Ovary (tissue), 3 donors: ENCODE measurements at regions not wholly inside any gene's neighbourhood (a gene's known extent, or its start where the extent isn't known, plus 50 kb on each side); places are given as distances from the start of the nearest gene placed in this dataset.

Source experiments
- CTCF ChIP-seq, 3 donors: fragments of 450-650 bp in 2 of 3; fragments of 200-600 bp in 1 of 3; IDR thresholded peaks; one replicate each; pipeline versions ENCODE4 v1.5.1 to v1.8.0; 2016 to 2022; ENCODE audit warnings: antibody characterized with exemption in 3 of 3, mild to moderate bottlenecking in 1 of 3
- EP300 ChIP-seq: sonication (generic); formaldehyde crosslinking; IDR thresholded peaks from one replicate; pipeline ENCODE4 v1.6.1; 2017; ENCODE audit warnings: antibody characterized with exemption
- POLR2A ChIP-seq: fragments of 450-650 bp; IDR thresholded peaks from one replicate; pipeline ENCODE4 v1.6.1; 2017; ENCODE audit warnings: antibody characterized with exemption, mild to moderate bottlenecking, moderate library complexity
- donor health status: DM: no; HTN: no; CAD: no.

DNA sequence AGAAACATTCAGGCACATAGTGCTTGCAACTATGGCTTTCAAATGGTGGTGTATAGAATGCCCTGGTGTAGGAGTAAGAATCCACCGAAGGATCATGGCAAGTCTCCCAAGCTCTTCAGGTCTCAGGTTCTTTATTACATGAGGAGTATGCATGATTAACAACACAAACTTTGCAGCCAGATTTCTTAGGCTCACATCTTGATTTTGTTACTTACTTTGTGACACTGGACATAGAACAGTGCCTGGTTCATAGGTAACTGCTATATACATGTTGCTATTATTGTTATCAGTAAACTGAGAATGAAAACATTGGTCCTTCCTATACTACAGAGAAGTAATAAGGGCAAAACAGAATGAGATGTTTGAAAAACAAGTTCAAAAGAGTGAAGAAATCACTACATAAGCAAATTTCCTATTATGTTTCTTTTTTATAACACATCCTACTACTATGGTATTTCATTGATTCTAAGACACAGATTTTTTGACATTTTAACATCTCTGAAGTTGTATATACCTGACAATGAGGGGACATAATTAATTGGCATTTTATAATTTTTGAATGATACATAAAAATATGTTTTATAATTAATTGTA lies 284.9 kb downstream of the C1D start:
- TF ChIP-seq CTCF (IDR thresholded peaks at IDR 0.05) (no peak), EP300 (no peak), POLR2A (no peak)
